K562 (cell line): ENCODE measurements at regions not wholly inside any gene's neighbourhood (a gene's known extent, or its start where the extent isn't known, plus 50 kb on each side); places are given as distances from the start of the nearest gene placed in this dataset.

ENCODE experiments used
- BACH1 ChIP-seq: fragments of 200-800 bp; sonication (Bioruptor generic); IDR thresholded peaks from 2 replicates; pipeline ENCODE4 v1.6.1; 2016; ENCODE audit warnings: missing genetic modification characterization, missing compliant biosample characterization
- CBX8 ChIP-seq: fragments of 200-600 bp; sonication (generic); IDR thresholded peaks from 2 replicates; pipeline ENCODE4 v1.6.1; 2012; ENCODE audit warnings: borderline replicate concordance, mixed run types, low read depth, mild to moderate bottlenecking, moderate library complexity, mixed read lengths, low read length, control low read depth, inconsistent platforms; ENCODE audit not compliant: poor library complexity, severe bottlenecking; ENCODE audit errors: extremely low read depth
- CHD1 ChIP-seq: fragments of 200-600 bp; sonication (generic); IDR thresholded peaks from one replicate; pipeline ENCODE4 v1.6.1; 2012; ENCODE audit warnings: mild to moderate bottlenecking, moderate library complexity, low read length, inconsistent platforms
- CTCF ChIP-seq, 3 experiments: IDR thresholded peaks in 2 of 3; conservative IDR thresholded peaks in 1 of 3; 2 replicates each; pipeline ENCODE4 v1.5.1; 2011 to 2012; ENCODE audit warnings: low read length in 3 of 3, mild to moderate bottlenecking in 3 of 3, control low read depth in 2 of 3, improper control_type of control experiment in 1 of 3, inconsistent platforms in 1 of 3, low read depth in 1 of 3, mixed read lengths in 1 of 3, moderate library complexity in 1 of 3; ENCODE audit not compliant: insufficient read depth in 2 of 3
- FOXK1 ChIP-seq: sonication (generic); formaldehyde crosslinking; IDR thresholded peaks from 2 replicates; pipeline ENCODE4 v1.8.0; 2022; ENCODE audit warnings: missing genetic modification reagents, mild to moderate bottlenecking, borderline replicate concordance
- GATAD2A ChIP-seq: fragments of 450-650 bp; IDR thresholded peaks from 2 replicates; pipeline ENCODE4 v1.6.1; 2017
- KLF1 ChIP-seq: fragments of 450-650 bp; IDR thresholded peaks from 2 replicates; pipeline ENCODE4 v1.6.1; 2016; ENCODE audit warnings: missing genetic modification characterization, missing compliant biosample characterization
- KLF13 ChIP-seq: fragments of 450-650 bp; IDR thresholded peaks from 2 replicates; pipeline ENCODE4 v1.6.1; 2016; ENCODE audit warnings: missing genetic modification characterization, low read depth, mild to moderate bottlenecking, missing compliant biosample characterization, moderate library complexity, borderline replicate concordance
- NFIC ChIP-seq: fragments of 450-650 bp; IDR thresholded peaks from 2 replicates; pipeline ENCODE4 v1.6.1; 2017; ENCODE audit warnings: mild to moderate bottlenecking, inconsistent platforms
- YY1 ChIP-seq, 3 experiments: IDR thresholded peaks; 2 replicates each; pipeline ENCODE4 v1.6.1; 2011; ENCODE audit warnings: low read length in 2 of 3, mild to moderate bottlenecking in 2 of 3, moderate library complexity in 2 of 3, borderline replicate concordance in 1 of 3, control low read depth in 1 of 3, low read depth in 1 of 3; ENCODE audit not compliant: insufficient read depth in 3 of 3, insufficient replicate concordance in 2 of 3, control insufficient read depth in 1 of 3, insufficient read length in 1 of 3; ENCODE audit errors: extremely low read depth in 1 of 3
- ZNF239 ChIP-seq: fragments of 250-450 bp; sonication (Bioruptor Pico); IDR thresholded peaks from 2 replicates; pipeline ENCODE4 v1.4.0; 2020; ENCODE audit warnings: mild to moderate bottlenecking
- ZNF445 ChIP-seq: fragments of 250-450 bp; sonication (Bioruptor Pico); IDR thresholded peaks from 2 replicates; pipeline ENCODE4 v1.4.0; 2020; ENCODE audit warnings: low read depth, mild to moderate bottlenecking, moderate library complexity
- ZNF512 ChIP-seq: IDR thresholded peaks from 2 replicates; pipeline ENCODE4 v1.6.1; 2016; ENCODE audit warnings: missing genetic modification characterization, missing compliant biosample characterization
- TF ChIP-seq, protein P1 (sequence below): sonication (generic); formaldehyde crosslinking; IDR thresholded peaks from 2 replicates; pipeline ENCODE4 v1.8.1; 2023; ENCODE audit warnings: missing genetic modification reagents, mild to moderate bottlenecking, borderline replicate concordance

DNA sequence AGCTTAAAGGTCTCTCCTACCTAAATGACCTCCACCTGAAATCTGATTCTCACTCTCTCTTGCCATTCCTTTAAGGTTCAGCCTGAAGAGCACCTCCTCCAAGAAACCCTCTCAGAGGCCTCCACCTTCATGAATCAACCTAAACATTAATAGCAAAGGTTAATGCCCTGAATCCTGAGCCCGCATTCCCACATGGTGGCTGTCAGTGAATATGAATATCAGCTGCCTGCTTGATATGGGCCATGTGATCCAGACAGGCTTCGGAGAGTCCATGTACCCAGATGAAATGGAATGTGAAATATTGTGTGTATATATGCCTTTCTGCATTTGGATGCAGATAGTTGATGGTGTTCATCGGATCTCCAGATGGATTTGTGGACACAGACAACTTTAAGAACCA, 317.5 kb downstream of the TOX3 start:
- TF ChIP-seq, protein P1, sequence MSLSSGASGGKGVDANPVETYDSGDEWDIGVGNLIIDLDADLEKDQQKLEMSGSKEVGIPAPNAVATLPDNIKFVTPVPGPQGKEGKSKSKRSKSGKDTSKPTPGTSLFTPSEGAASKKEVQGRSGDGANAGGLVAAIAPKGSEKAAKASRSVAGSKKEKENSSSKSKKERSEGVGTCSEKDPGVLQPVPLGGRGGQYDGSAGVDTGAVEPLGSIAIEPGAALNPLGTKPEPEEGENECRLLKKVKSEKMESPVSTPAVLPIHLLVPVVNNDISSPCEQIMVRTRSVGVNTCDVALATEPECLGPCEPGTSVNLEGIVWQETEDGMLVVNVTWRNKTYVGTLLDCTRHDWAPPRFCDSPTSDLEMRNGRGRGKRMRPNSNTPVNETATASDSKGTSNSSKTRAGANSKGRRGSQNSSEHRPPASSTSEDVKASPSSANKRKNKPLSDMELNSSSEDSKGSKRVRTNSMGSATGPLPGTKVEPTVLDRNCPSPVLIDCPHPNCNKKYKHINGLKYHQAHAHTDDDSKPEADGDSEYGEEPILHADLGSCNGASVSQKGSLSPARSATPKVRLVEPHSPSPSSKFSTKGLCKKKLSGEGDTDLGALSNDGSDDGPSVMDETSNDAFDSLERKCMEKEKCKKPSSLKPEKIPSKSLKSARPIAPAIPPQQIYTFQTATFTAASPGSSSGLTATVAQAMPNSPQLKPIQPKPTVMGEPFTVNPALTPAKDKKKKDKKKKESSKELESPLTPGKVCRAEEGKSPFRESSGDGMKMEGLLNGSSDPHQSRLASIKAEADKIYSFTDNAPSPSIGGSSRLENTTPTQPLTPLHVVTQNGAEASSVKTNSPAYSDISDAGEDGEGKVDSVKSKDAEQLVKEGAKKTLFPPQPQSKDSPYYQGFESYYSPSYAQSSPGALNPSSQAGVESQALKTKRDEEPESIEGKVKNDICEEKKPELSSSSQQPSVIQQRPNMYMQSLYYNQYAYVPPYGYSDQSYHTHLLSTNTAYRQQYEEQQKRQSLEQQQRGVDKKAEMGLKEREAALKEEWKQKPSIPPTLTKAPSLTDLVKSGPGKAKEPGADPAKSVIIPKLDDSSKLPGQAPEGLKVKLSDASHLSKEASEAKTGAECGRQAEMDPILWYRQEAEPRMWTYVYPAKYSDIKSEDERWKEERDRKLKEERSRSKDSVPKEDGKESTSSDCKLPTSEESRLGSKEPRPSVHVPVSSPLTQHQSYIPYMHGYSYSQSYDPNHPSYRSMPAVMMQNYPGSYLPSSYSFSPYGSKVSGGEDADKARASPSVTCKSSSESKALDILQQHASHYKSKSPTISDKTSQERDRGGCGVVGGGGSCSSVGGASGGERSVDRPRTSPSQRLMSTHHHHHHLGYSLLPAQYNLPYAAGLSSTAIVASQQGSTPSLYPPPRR (CRISPR knock-in tag) = no peak
- no peak for TF ChIP-seq KLF1 (tag)
- no peak for TF ChIP-seq CTCF (IDR thresholded peaks at IDR 0.05 in 2 of 3, conservative IDR thresholded peaks at IDR 0.05 in 1 of 3; ENCODE audit: insufficient read depth in 2 of 3, low read depth in 1 of 3, low read length in 3 of 3)
- no peak for TF ChIP-seq FOXK1 (CRISPR knock-in tag)
- TF ChIP-seq BACH1 = no peak
- no peak for TF ChIP-seq YY1 (IDR thresholded peaks at IDR 0.05; ENCODE audit: borderline replicate concordance in 1 of 3, control insufficient read depth in 1 of 3, extremely low read depth in 1 of 3, insufficient read depth in 3 of 3, insufficient read length in 1 of 3, insufficient replicate concordance in 2 of 3, low read depth in 1 of 3, low read length in 2 of 3)
- no peak for TF ChIP-seq GATAD2A
- TF ChIP-seq ZNF512 = no peak
- TF ChIP-seq ZNF445 = no peak
- no peak for TF ChIP-seq CBX8
- TF ChIP-seq KLF13 (tag) = no peak
- no peak for TF ChIP-seq NFIC
- no peak for TF ChIP-seq CHD1
- TF ChIP-seq ZNF239 (CRISPR knock-in tag) = no peak
